HEK293 (cell line): ENCODE measurements at regions not wholly inside any gene's neighbourhood (a gene's known extent, or its start where the extent isn't known, plus 50 kb on each side); places are given as distances from the start of the nearest gene placed in this dataset.

ENCODE experiments used
- CTCF ChIA-PET: fragments of 350-600 bp; formaldehyde crosslinking; extraction: SDS; loops from one replicate; lab custom pipeline; 2021; ENCODE audit warnings: antibody characterized with exemption; lab: Yijun Ruan, JAX
- POLR2A ChIA-PET: fragments of 300-600 bp; formaldehyde crosslinking; extraction: SDS; loops from one replicate; lab custom pipeline; 2020; ENCODE audit warnings: antibody characterized with exemption, inconsistent platforms; lab: Yijun Ruan, JAX
- H3K27ac ChIP-seq: fragments of 200-500 bp; sonication (Bioruptor generic); 2 replicates; pipeline ENCODE4 v1.5.1; 2014; ENCODE audit warnings: low read depth, low read length, control low read depth, inconsistent platforms; ENCODE audit errors: extremely low read depth
- H3K36me3 ChIP-seq, 2 experiments: fragments of 200-500 bp in 1 of 2; sonication (Bioruptor generic) in 1 of 2; 1 replicate in 1 of 2; 2 replicates in 1 of 2; pipeline ENCODE4 v1.5.1; 2014 to 2017; ENCODE audit warnings: inconsistent platforms in 2 of 2, low read length in 2 of 2; ENCODE audit not compliant: control insufficient read depth in 2 of 2, insufficient read depth in 1 of 2
- H3K4me1 ChIP-seq: fragments of 200-500 bp; sonication (Bioruptor generic); 2 replicates; pipeline ENCODE4 v1.5.1; 2014; ENCODE audit warnings: mild to moderate bottlenecking, low read length, inconsistent platforms; ENCODE audit not compliant: control insufficient read depth, insufficient read depth
- H3K4me3 ChIP-seq: 2 replicates; pipeline ENCODE4 v1.5.1; 2011; ENCODE audit warnings: low read depth, mild to moderate bottlenecking, control low read depth, low read length, moderate library complexity
- H3K9me3 ChIP-seq: fragments of 200-500 bp; sonication (Bioruptor generic); 2 replicates; pipeline ENCODE4 v1.5.1; 2014; ENCODE audit warnings: low read depth, low read length, inconsistent platforms; ENCODE audit not compliant: control insufficient read depth, insufficient read depth
- GLI4 ChIP-seq: fragments of 450-650 bp; formaldehyde crosslinking; IDR thresholded peaks from 2 replicates; pipeline ENCODE4 v1.5.1; 2016; ENCODE audit warnings: missing biosample characterization, missing genetic modification characterization
- MZF1 ChIP-seq: fragments of 450-650 bp; formaldehyde crosslinking; IDR thresholded peaks from 2 replicates; pipeline ENCODE4 v1.5.1; 2017; ENCODE audit warnings: missing biosample characterization, missing genetic modification characterization, borderline replicate concordance
- PRDM10 ChIP-seq: fragments of 450-650 bp; formaldehyde crosslinking; IDR thresholded peaks from 2 replicates; pipeline ENCODE4 v1.5.1; 2016; ENCODE audit warnings: missing biosample characterization, missing genetic modification characterization
- SALL2 ChIP-seq: fragments of 450-650 bp; formaldehyde crosslinking; IDR thresholded peaks from 2 replicates; pipeline ENCODE4 v1.5.0; 2017; ENCODE audit warnings: missing biosample characterization, mild to moderate bottlenecking, missing genetic modification characterization, borderline replicate concordance
- SP2 ChIP-seq: fragments of 450-650 bp; formaldehyde crosslinking; IDR thresholded peaks from 2 replicates; pipeline ENCODE4 v1.5.1; 2016; ENCODE audit warnings: missing biosample characterization, missing genetic modification characterization
- SP3 ChIP-seq: fragments of 450-650 bp; formaldehyde crosslinking; IDR thresholded peaks from 2 replicates; pipeline ENCODE4 v1.5.1; 2016; ENCODE audit warnings: missing biosample characterization, missing genetic modification characterization
- TSHZ1 ChIP-seq: fragments of 450-650 bp; formaldehyde crosslinking; IDR thresholded peaks from 2 replicates; pipeline ENCODE4 v1.5.1; 2016; ENCODE audit warnings: missing biosample characterization, missing genetic modification characterization, borderline replicate concordance
- WT1 ChIP-seq: fragments of 450-650 bp; formaldehyde crosslinking; IDR thresholded peaks from 2 replicates; pipeline ENCODE4 v1.5.1; 2016; ENCODE audit warnings: missing biosample characterization, missing genetic modification characterization
- ZBTB20 ChIP-seq: fragments of 450-650 bp; formaldehyde crosslinking; IDR thresholded peaks from 2 replicates; pipeline ENCODE4 v1.5.1; 2016; ENCODE audit warnings: missing biosample characterization, missing genetic modification characterization
- ZBTB48 ChIP-seq: fragments of 450-650 bp; formaldehyde crosslinking; IDR thresholded peaks from 2 replicates; pipeline ENCODE4 v1.5.1; 2016; ENCODE audit warnings: missing biosample characterization, missing genetic modification characterization
- ZFP37 ChIP-seq: fragments of 450-650 bp; formaldehyde crosslinking; IDR thresholded peaks from 2 replicates; pipeline ENCODE4 v1.5.1; 2016; ENCODE audit warnings: missing biosample characterization, missing genetic modification characterization
- ZFP69B ChIP-seq: fragments of 450-650 bp; formaldehyde crosslinking; IDR thresholded peaks from 2 replicates; pipeline ENCODE4 v1.5.1; 2016; ENCODE audit warnings: missing biosample characterization, missing genetic modification characterization
- ZNF138 ChIP-seq: fragments of 450-650 bp; formaldehyde crosslinking; IDR thresholded peaks from 2 replicates; pipeline ENCODE4 v1.5.1; 2016; ENCODE audit warnings: missing biosample characterization, missing genetic modification characterization, borderline replicate concordance
- ZNF174 ChIP-seq: fragments of 450-650 bp; formaldehyde crosslinking; IDR thresholded peaks from 2 replicates; pipeline ENCODE4 v1.5.0; 2017; ENCODE audit warnings: missing biosample characterization, mild to moderate bottlenecking, missing genetic modification characterization
- ZNF510 ChIP-seq: fragments of 450-650 bp; formaldehyde crosslinking; IDR thresholded peaks from 2 replicates; pipeline ENCODE4 v1.5.1; 2018; ENCODE audit warnings: mild to moderate bottlenecking, missing genetic modification characterization, missing biosample characterization; ENCODE audit not compliant: insufficient replicate concordance
- ZNF571 ChIP-seq: fragments of 450-650 bp; formaldehyde crosslinking; IDR thresholded peaks from 2 replicates; pipeline ENCODE4 v1.5.0; 2017; ENCODE audit warnings: missing biosample characterization, missing genetic modification characterization
- ZNF580 ChIP-seq: fragments of 450-650 bp; formaldehyde crosslinking; IDR thresholded peaks from 2 replicates; pipeline ENCODE4 v1.5.1; 2016; ENCODE audit warnings: missing biosample characterization, missing genetic modification characterization
- ZNF837 ChIP-seq: fragments of 450-650 bp; formaldehyde crosslinking; IDR thresholded peaks from 2 replicates; pipeline ENCODE4 v1.5.1; 2016; ENCODE audit warnings: missing biosample characterization, missing genetic modification characterization
- ZSCAN5A ChIP-seq: fragments of 450-650 bp; formaldehyde crosslinking; IDR thresholded peaks from 2 replicates; pipeline ENCODE4 v1.5.1; 2016; ENCODE audit warnings: missing biosample characterization, missing genetic modification characterization
- TF ChIP-seq, protein P1 (sequence below): fragments of 450-650 bp; formaldehyde crosslinking; IDR thresholded peaks from 2 replicates; pipeline ENCODE4 v1.5.1; 2017; ENCODE audit warnings: missing biosample characterization, missing genetic modification characterization
- TF ChIP-seq, protein P2 (sequence below): fragments of 450-650 bp; formaldehyde crosslinking; IDR thresholded peaks from 2 replicates; pipeline ENCODE4 v1.5.1; 2016; ENCODE audit warnings: missing biosample characterization, missing genetic modification characterization
- TF ChIP-seq, protein P3 (sequence below): fragments of 450-650 bp; formaldehyde crosslinking; IDR thresholded peaks from 2 replicates; pipeline ENCODE4 v1.5.1; 2016; ENCODE audit warnings: missing biosample characterization, missing genetic modification characterization

DNA sequence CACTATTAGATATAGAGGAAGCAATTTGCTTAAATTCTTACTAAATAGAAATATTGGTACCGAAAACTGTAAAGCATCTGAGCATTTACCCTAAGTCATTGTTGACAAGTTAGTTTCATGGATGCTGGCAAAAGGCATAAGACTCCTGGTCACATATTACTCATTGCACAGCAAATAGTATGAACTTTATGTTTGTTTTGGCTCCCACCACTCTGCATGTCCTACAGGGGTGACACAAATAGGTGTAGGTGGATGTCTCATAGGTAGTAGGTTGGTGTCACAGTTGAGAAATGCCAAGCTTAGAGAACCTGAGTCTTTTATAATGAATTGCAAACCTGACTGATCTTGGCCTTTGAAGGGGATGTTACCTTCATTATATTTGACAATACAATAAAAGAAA, 199.6 kb upstream of the SEMA3D start (continued):
- TF ChIP-seq PRDM10 (tag by site-specific recombination) (no peak), ZFP69B (tag by site-specific recombination) (no peak), MZF1 (tag by site-specific recombination) (no peak), ZBTB20 (tag by site-specific recombination) (no peak)
- TF ChIP-seq, protein P1, sequence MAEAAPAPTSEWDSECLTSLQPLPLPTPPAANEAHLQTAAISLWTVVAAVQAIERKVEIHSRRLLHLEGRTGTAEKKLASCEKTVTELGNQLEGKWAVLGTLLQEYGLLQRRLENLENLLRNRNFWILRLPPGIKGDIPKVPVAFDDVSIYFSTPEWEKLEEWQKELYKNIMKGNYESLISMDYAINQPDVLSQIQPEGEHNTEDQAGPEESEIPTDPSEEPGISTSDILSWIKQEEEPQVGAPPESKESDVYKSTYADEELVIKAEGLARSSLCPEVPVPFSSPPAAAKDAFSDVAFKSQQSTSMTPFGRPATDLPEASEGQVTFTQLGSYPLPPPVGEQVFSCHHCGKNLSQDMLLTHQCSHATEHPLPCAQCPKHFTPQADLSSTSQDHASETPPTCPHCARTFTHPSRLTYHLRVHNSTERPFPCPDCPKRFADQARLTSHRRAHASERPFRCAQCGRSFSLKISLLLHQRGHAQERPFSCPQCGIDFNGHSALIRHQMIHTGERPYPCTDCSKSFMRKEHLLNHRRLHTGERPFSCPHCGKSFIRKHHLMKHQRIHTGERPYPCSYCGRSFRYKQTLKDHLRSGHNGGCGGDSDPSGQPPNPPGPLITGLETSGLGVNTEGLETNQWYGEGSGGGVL, result no peak
- TF ChIP-seq, protein P2, sequence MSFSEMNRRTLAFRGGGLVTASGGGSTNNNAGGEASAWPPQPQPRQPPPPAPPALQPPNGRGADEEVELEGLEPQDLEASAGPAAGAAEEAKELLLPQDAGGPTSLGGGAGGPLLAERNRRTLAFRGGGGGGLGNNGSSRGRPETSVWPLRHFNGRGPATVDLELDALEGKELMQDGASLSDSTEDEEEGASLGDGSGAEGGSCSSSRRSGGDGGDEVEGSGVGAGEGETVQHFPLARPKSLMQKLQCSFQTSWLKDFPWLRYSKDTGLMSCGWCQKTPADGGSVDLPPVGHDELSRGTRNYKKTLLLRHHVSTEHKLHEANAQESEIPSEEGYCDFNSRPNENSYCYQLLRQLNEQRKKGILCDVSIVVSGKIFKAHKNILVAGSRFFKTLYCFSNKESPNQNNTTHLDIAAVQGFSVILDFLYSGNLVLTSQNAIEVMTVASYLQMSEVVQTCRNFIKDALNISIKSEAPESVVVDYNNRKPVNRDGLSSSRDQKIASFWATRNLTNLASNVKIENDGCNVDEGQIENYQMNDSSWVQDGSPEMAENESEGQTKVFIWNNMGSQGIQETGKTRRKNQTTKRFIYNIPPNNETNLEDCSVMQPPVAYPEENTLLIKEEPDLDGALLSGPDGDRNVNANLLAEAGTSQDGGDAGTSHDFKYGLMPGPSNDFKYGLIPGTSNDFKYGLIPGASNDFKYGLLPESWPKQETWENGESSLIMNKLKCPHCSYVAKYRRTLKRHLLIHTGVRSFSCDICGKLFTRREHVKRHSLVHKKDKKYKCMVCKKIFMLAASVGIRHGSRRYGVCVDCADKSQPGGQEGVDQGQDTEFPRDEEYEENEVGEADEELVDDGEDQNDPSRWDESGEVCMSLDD (tag by site-specific recombination), result no peak

DNA sequence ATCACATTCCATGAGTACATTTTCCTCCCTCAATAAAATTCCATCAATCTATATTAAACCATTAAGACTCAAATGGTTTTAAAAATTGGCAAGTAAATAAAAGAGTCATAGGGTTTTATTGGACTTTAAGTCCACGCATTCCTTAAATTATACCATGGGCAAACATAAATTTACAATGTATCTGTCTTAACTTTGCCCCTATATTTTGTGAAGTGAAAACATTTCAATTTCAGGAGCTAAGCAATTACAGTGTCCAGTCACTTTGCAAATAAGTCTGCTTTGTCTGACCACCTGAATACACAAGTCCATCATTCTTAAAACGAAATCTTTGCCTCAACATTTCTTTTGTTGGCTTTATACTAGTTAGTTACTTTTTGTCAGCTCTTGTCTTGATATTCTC, 197.5 kb upstream of the SEMA3D start:
- CTCF ChIA-PET, result interaction anchor here (0.6 kb wide), 1 partner anchor 18 kb away, joined by 3 read pairs; no protein-coding TSS in a partner anchor
- Histone ChIP-seq H3K4me1 (no peaks in the 10 kb centered on the region), H3K9me3 (no peaks in the 10 kb centered on the region), H3K27ac (no peak overlapping the region), H3K4me3 (no peak overlapping the region), H3K36me3 (no peaks in the 10 kb centered on the region)
- POLR2A ChIA-PET, result no interaction called here
- no peak for TF ChIP-seq SALL2 (tag by site-specific recombination)
- TF ChIP-seq SP3 (tag by site-specific recombination), result no peak
- TF ChIP-seq ZNF174 (tag by site-specific recombination), result no peak
- no peak for TF ChIP-seq ZNF571 (tag by site-specific recombination)
- no peak for TF ChIP-seq WT1 (tag by site-specific recombination)
- TF ChIP-seq TSHZ1, result no peak
- TF ChIP-seq ZBTB48 (tag by site-specific recombination), result no peak
- TF ChIP-seq ZNF138, result no peak
- no peak for TF ChIP-seq ZNF580
- TF ChIP-seq GLI4, result no peak
- TF ChIP-seq SP2 (tag by site-specific recombination), result no peak
- TF ChIP-seq, protein P3, sequence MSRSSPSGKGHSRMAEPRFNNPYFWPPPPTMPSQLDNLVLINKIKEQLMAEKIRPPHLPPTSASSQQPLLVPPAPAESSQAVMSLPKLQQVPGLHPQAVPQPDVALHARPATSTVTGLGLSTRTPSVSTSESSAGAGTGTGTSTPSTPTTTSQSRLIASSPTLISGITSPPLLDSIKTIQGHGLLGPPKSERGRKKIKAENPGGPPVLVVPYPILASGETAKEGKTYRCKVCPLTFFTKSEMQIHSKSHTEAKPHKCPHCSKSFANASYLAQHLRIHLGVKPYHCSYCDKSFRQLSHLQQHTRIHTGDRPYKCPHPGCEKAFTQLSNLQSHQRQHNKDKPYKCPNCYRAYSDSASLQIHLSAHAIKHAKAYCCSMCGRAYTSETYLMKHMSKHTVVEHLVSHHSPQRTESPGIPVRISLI (tag by site-specific recombination), result no peak
- TF ChIP-seq ZSCAN5A (tag by site-specific recombination), result no peak
- no peak for TF ChIP-seq ZNF510 (tag by site-specific recombination)
- TF ChIP-seq ZFP37 (tag by site-specific recombination), result no peak
- TF ChIP-seq ZNF837 (tag by site-specific recombination), result no peak
